PC-3 (cell line): ENCODE measurements at regions not wholly inside any gene's neighbourhood (a gene's known extent, or its start where the extent isn't known, plus 50 kb on each side); places are given as distances from the start of the nearest gene placed in this dataset.

Source experiments
- CTCF ChIP-seq: fragments of 300-600 bp; sonication (generic); conservative IDR thresholded peaks from 2 replicates; pipeline ENCODE4 v1.5.1; 2017; ENCODE audit warnings: antibody characterized with exemption, low read depth, mild to moderate bottlenecking, low read length
- EZH2 ChIP-seq: fragments of 300-600 bp; sonication (generic); IDR thresholded peaks from one replicate; pipeline ENCODE4 v1.6.1; 2017; ENCODE audit warnings: antibody characterized with exemption, mild to moderate bottlenecking, low read length; ENCODE audit not compliant: unreplicated experiment

GRCh38 chr2:160756481-160756880, 262.9 kb upstream of the RBMS1 start:
- TF ChIP-seq CTCF (no peak), EZH2 (no peak)
